ENCODE measurements at regions not wholly inside any gene's neighbourhood (a gene's known extent, or its start where the extent isn't known, plus 50 kb on each side); places are given as distances from the start of the nearest gene placed in this dataset.

- Histone ChIP-seq H4K20me1 (ENCODE audit: insufficient read depth) (no peaks in the 10 kb centered on the region), H3K4me2 (ENCODE audit: low read length) (no peak overlapping the region), H3F3A (ENCODE audit: insufficient read depth, low read length, poor library complexity, severe bottlenecking) (no peaks in the 10 kb centered on the region), H3K36me3 (ENCODE audit: insufficient read depth, low read length) (no peaks in the 10 kb centered on the region), H3K79me2 (replicated peaks; ENCODE audit: insufficient read depth, low read length) (no peaks in the 10 kb centered on the region), H3K27me3 (ENCODE audit: insufficient read depth, low read depth, low read length) (no peaks in the 10 kb centered on the region), H3K27ac (ENCODE audit: low read length) (no peak overlapping the region), H3K9me2 (ENCODE audit: insufficient read depth, low read length) (no peaks in the 10 kb centered on the region), H3K4me3 (ENCODE audit: low read length) (no peak overlapping the region), H2AFZ (ENCODE audit: low read depth, low read length) (no peak overlapping the region), H3K9me3 (ENCODE audit: low read length) (no peaks in the 10 kb centered on the region), H3K9ac (ENCODE audit: low read length) (no peak overlapping the region)
- TF ChIP-seq, protein P1, sequence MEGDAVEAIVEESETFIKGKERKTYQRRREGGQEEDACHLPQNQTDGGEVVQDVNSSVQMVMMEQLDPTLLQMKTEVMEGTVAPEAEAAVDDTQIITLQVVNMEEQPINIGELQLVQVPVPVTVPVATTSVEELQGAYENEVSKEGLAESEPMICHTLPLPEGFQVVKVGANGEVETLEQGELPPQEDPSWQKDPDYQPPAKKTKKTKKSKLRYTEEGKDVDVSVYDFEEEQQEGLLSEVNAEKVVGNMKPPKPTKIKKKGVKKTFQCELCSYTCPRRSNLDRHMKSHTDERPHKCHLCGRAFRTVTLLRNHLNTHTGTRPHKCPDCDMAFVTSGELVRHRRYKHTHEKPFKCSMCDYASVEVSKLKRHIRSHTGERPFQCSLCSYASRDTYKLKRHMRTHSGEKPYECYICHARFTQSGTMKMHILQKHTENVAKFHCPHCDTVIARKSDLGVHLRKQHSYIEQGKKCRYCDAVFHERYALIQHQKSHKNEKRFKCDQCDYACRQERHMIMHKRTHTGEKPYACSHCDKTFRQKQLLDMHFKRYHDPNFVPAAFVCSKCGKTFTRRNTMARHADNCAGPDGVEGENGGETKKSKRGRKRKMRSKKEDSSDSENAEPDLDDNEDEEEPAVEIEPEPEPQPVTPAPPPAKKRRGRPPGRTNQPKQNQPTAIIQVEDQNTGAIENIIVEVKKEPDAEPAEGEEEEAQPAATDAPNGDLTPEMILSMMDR (IDR thresholded peaks at IDR 0.05; ENCODE audit: poor library complexity, severe bottlenecking), result no peak
- no peak for TF ChIP-seq RAD21 (conservative IDR thresholded peaks at IDR 0.05)
- TF ChIP-seq REST (IDR thresholded peaks at IDR 0.05; ENCODE audit: borderline replicate concordance), result no peak
- no peak for TF ChIP-seq POLR2AphosphoS5 (IDR thresholded peaks at IDR 0.05)
- TF ChIP-seq EP300 (conservative IDR thresholded peaks at IDR 0.05; ENCODE audit: poor library complexity, severe bottlenecking), result no peak
- no peak for TF ChIP-seq MXI1 (conservative IDR thresholded peaks at IDR 0.05; ENCODE audit: poor library complexity, severe bottlenecking)
- no peak for TF ChIP-seq TAF1 (IDR thresholded peaks at IDR 0.05; ENCODE audit: low read depth)
- TF ChIP-seq SMC3 (conservative IDR thresholded peaks at IDR 0.05; ENCODE audit: poor library complexity), result no peak
Observed at GRCh38 chr3:168988853-168989252, 674.7 kb downstream of the MECOM start.

DNA sequence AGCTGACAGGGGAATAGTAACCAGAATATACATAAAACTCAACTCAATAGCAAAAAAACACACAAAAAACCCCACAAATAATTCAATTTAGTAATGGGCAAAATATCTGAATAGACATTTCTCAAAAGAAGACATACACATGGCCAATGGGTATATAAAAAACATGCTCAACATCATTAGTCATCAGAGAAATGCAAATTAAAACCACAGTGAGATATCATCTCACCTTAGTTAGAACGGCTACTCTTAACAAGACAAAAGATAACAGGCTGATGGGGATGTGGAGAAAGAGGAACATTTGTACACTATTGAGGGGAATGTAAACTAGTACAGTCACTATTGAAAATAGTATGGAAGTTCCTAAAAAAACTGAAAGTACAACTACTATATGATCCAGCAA, 678.6 kb downstream of the MECOM start:
- no peak for TF ChIP-seq POLR2AphosphoS5 (IDR thresholded peaks at IDR 0.05)
- TF ChIP-seq, protein P1 (IDR thresholded peaks at IDR 0.05; ENCODE audit: poor library complexity, severe bottlenecking), result no peak
- no peak for TF ChIP-seq EZH2 (IDR thresholded peaks at IDR 0.05; ENCODE audit: borderline replicate concordance, insufficient read depth, low read length, poor library complexity, severe bottlenecking)
- no peak for TF ChIP-seq EP300 (conservative IDR thresholded peaks at IDR 0.05; ENCODE audit: poor library complexity, severe bottlenecking)
- no peak for TF ChIP-seq MXI1 (conservative IDR thresholded peaks at IDR 0.05; ENCODE audit: poor library complexity, severe bottlenecking)
- no peak for TF ChIP-seq RAD21 (conservative IDR thresholded peaks at IDR 0.05)

More for the DNA sequence above, 678.6 kb downstream of the MECOM start:
- no peak overlapping the region for H3K9ac ChIP-seq (ENCODE audit: low read length)
- H3K4me2 ChIP-seq (ENCODE audit: low read length), result no peak overlapping the region
- H3K9me2 ChIP-seq (ENCODE audit: insufficient read depth, low read length), result no peaks in the 10 kb centered on the region
- H3K27ac ChIP-seq (ENCODE audit: low read length), result no peak overlapping the region
- no peaks in the 10 kb centered on the region for H3F3A ChIP-seq (ENCODE audit: insufficient read depth, low read length, poor library complexity, severe bottlenecking)
- no peaks in the 10 kb centered on the region for H3K79me2 ChIP-seq (replicated peaks; ENCODE audit: insufficient read depth, low read length)
- H2AFZ ChIP-seq (ENCODE audit: low read depth, low read length), result no peak overlapping the region
- H3K9me3 ChIP-seq (ENCODE audit: low read length), result no peaks in the 10 kb centered on the region
- no peak overlapping the region for H3K4me3 ChIP-seq (ENCODE audit: low read length)
- H3K27me3 ChIP-seq (ENCODE audit: insufficient read depth, low read depth, low read length), result no peaks in the 10 kb centered on the region
- no peaks in the 10 kb centered on the region for H4K20me1 ChIP-seq (ENCODE audit: insufficient read depth)
- no peaks in the 10 kb centered on the region for H3K36me3 ChIP-seq (ENCODE audit: insufficient read depth, low read length)
